ENCODE measurements at regions not wholly inside any gene's neighbourhood (a gene's known extent, or its start where the extent isn't known, plus 50 kb on each side); places are given as distances from the start of the nearest gene placed in this dataset.

DNA sequence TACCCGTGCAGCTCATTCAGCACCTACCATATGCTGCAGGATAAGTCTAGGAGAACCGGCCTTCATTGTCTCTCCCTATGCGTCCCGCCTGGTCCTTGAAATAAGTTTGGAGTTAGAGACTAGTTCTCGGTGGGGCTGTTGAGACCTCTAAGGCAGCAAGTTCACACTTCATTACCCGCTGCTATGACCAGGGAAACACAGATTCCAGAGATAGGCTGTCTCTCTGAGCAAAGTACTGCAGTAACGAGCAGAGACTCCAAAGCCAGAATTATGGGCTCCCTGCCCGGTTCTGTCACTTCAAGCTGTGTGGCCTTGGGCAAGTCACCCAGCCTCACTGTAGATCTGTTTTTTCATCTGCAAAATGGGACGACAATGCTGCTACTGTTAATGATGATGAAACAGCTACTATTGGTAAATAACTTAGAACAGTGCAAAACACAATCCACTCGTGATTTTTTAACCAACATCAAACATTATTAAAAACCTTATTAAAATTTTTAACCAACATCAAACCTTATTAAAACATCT, 184.1 kb downstream of the USP12 start:
- SMC1A ChIA-PET (ENCODE audit: uncharacterized antibody, unreplicated experiment): interaction anchor here (0.6 to 3.6 kb wide), 10 partner anchors 15 to 839 kb away, joined by 3 to 25 read pairs (median 4); no protein-coding TSS in a partner anchor
- Histone ChIP-seq H4K20me1 (ENCODE audit: control insufficient read depth, insufficient read depth) (no peaks in the 10 kb centered on the region), H3K4me2 (ENCODE audit: control insufficient read depth, insufficient read depth) (no peak overlapping the region), H2AFZ (ENCODE audit: control insufficient read depth, low read depth, low read length) (no peak overlapping the region), H3K4me3 (no peak overlapping the region), H3K27ac (ENCODE audit: control insufficient read depth, insufficient read depth) (no peak overlapping the region), H3K27me3 (replicated peaks in 1 of 2; ENCODE audit: control insufficient read depth in 2 of 2, insufficient read depth in 2 of 2, low read length in 1 of 2) (no peaks in the 10 kb centered on the region), H3K4me1 (ENCODE audit: control insufficient read depth, insufficient read depth, low read length) (no peaks in the 10 kb centered on the region), H3K9ac (ENCODE audit: control insufficient read depth, insufficient read depth, low read length) (no peak overlapping the region), H3K79me2 (ENCODE audit: control insufficient read depth, insufficient read depth, low read length) (no peaks in the 10 kb centered on the region), H3K9me3 (replicated peaks; ENCODE audit: control insufficient read depth, insufficient read depth, low read length) (no peaks in the 10 kb centered on the region), H3K36me3 (ENCODE audit: control insufficient read depth in 2 of 2, insufficient read depth in 2 of 2, low read length in 1 of 2) (no peaks in the 10 kb centered on the region)
- 46% methylated on average over 10 of the region's 10 CpGs for WGBS (ENCODE audit: insufficient coverage, insufficient replicate concordance, low lambda C conversion rate, missing lambda C conversion rate)
- intact Hi-C loops (cut with micrococcal nuclease; ENCODE audit: unreplicated experiment): loop anchor here (5.0 to 10.0 kb wide), 3 partner anchors 187 to 997 kb away; partner anchors contain the start of genes URAD and USP12
- in situ Hi-C loops (cut with MboI): loop anchor here (5.0 to 10.0 kb wide), 3 partner anchors 295 to 997 kb away; partner anchors contain the start of gene URAD
- DNase-seq (ENCODE audit: low read depth, low spot score) (no peak), FAIRE-seq (no peak), ATAC-seq (no peak)
- POLR2A ChIA-PET: no interaction called here
- RAD21 ChIA-PET (ENCODE audit: unreplicated experiment): interaction anchor here (1.0 to 1.9 kb wide), 3 partner anchors 35 to 371 kb away, joined by 3 to 6 read pairs (median 5); no protein-coding TSS in a partner anchor
- CTCF ChIA-PET: interaction anchor here (0.7 to 4.9 kb wide), 9 partner anchors 10 to 492 kb away, joined by 3 to 147 read pairs (median 3); no protein-coding TSS in a partner anchor
- no TSS peak for BruUV-seq (replicated peaks)
- TF ChIP-seq NBN (IDR thresholded peaks at IDR 0.05) (no peak), NFXL1 (IDR thresholded peaks at IDR 0.05; ENCODE audit: borderline replicate concordance) (no peak), YY1 (IDR thresholded peaks at IDR 0.05; ENCODE audit: low read depth, low read length) (no peak), CBFB (IDR thresholded peaks at IDR 0.05; ENCODE audit: low read depth) (no peak), ESRRA (IDR thresholded peaks at IDR 0.05; ENCODE audit: low read length) (no peak), KLF5 (IDR thresholded peaks at IDR 0.05; ENCODE audit: partially characterized antibody) (no peak), ZSCAN29 (IDR thresholded peaks at IDR 0.05) (no peak), GATAD2B (conservative IDR thresholded peaks at IDR 0.05; ENCODE audit: low read depth) (no peak), ZZZ3 (IDR thresholded peaks at IDR 0.05; ENCODE audit: control insufficient read depth, insufficient read length, low read depth) (no peak), HCFC1 (IDR thresholded peaks at IDR 0.05; ENCODE audit: low read length) (no peak), SUZ12 (IDR thresholded peaks at IDR 0.05; ENCODE audit: unreplicated experiment) (no peak), CHD2 (IDR thresholded peaks at IDR 0.05; ENCODE audit: borderline replicate concordance, low read depth, low read length) (no peak), CHD1 (IDR thresholded peaks at IDR 0.05; ENCODE audit: low read depth, low read length) (no peak)
- TF ChIP-seq, protein P1, sequence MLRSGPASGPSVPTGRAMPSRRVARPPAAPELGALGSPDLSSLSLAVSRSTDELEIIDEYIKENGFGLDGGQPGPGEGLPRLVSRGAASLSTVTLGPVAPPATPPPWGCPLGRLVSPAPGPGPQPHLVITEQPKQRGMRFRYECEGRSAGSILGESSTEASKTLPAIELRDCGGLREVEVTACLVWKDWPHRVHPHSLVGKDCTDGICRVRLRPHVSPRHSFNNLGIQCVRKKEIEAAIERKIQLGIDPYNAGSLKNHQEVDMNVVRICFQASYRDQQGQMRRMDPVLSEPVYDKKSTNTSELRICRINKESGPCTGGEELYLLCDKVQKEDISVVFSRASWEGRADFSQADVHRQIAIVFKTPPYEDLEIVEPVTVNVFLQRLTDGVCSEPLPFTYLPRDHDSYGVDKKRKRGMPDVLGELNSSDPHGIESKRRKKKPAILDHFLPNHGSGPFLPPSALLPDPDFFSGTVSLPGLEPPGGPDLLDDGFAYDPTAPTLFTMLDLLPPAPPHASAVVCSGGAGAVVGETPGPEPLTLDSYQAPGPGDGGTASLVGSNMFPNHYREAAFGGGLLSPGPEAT (IDR thresholded peaks at IDR 0.05; ENCODE audit: low read depth): no peak
- TF ChIP-seq, protein P2, sequence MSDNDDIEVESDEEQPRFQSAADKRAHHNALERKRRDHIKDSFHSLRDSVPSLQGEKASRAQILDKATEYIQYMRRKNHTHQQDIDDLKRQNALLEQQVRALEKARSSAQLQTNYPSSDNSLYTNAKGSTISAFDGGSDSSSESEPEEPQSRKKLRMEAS (IDR thresholded peaks at IDR 0.05; ENCODE audit: low read depth, low read length): no peak
- TF ChIP-seq, protein P3, sequence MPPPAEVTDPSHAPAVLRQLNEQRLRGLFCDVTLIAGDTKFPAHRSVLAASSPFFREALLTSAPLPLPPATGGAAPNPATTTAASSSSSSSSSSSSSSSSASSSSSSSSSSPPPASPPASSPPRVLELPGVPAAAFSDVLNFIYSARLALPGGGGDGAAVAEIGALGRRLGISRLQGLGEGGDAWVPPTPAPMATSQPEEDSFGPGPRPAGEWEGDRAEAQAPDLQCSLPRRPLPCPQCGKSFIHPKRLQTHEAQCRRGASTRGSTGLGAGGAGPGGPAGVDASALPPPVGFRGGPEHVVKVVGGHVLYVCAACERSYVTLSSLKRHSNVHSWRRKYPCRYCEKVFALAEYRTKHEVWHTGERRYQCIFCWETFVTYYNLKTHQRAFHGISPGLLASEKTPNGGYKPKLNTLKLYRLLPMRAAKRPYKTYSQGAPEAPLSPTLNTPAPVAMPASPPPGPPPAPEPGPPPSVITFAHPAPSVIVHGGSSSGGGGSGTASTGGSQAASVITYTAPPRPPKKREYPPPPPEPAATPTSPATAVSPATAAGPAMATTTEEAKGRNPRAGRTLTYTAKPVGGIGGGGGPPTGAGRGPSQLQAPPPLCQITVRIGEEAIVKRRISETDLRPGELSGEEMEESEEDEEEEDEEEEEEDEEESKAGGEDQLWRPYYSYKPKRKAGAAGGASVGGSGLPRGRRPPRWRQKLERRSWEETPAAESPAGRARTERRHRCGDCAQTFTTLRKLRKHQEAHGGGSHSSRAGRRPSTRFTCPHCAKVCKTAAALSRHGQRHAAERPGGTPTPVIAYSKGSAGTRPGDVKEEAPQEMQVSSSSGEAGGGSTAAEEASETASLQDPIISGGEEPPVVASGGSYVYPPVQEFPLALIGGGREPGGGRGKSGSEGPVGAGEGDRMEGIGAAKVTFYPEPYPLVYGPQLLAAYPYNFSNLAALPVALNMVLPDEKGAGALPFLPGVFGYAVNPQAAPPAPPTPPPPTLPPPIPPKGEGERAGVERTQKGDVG (CRISPR knock-in tag; IDR thresholded peaks at IDR 0.05): no peak
- TF ChIP-seq, protein P4, sequence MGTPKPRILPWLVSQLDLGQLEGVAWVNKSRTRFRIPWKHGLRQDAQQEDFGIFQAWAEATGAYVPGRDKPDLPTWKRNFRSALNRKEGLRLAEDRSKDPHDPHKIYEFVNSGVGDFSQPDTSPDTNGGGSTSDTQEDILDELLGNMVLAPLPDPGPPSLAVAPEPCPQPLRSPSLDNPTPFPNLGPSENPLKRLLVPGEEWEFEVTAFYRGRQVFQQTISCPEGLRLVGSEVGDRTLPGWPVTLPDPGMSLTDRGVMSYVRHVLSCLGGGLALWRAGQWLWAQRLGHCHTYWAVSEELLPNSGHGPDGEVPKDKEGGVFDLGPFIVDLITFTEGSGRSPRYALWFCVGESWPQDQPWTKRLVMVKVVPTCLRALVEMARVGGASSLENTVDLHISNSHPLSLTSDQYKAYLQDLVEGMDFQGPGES (IDR thresholded peaks at IDR 0.05): no peak

Measured in GM12878 (cell line).